Liver (tissue), 8 donors: ENCODE measurements at regions not wholly inside any gene's neighbourhood (a gene's known extent, or its start where the extent isn't known, plus 50 kb on each side); places are given as distances from the start of the nearest gene placed in this dataset.

ENCODE experiments used
- DNase-seq: peaks from one replicate; pipeline ENCODE4 v3.0.0-alpha.2; 2017; ENCODE audit warnings: low spot score
- H3K27ac ChIP-seq, 2 donors: one replicate each; pipeline ENCODE4 v1.7.0; 2013; ENCODE audit warnings: inconsistent platforms in 2 of 2, low read length in 2 of 2, control low read depth in 1 of 2, low read depth in 1 of 2, mild to moderate bottlenecking in 1 of 2
- H3K27me3 ChIP-seq, 4 donors: one replicate each; pipeline versions ENCODE4 v1.6.1 to v1.7.0; 2013; ENCODE audit warnings: low read length in 3 of 4, inconsistent platforms in 1 of 4, mild to moderate bottlenecking in 1 of 4, moderate library complexity in 1 of 4; ENCODE audit not compliant: control insufficient read depth in 4 of 4, insufficient read depth in 4 of 4
- H3K36me3 ChIP-seq, 4 donors: one replicate each; pipeline versions ENCODE4 v1.6.1 to v1.7.0; 2013; ENCODE audit warnings: low read length in 3 of 4, mild to moderate bottlenecking in 3 of 4, low read depth in 1 of 4, moderate library complexity in 1 of 4; ENCODE audit not compliant: control insufficient read depth in 4 of 4, insufficient read depth in 3 of 4
- H3K4me1 ChIP-seq, 4 donors: one replicate each; pipeline versions ENCODE4 v1.6.1 to v1.7.0; 2013; ENCODE audit warnings: low read length in 3 of 4, mild to moderate bottlenecking in 3 of 4, moderate library complexity in 1 of 4; ENCODE audit not compliant: control insufficient read depth in 4 of 4, insufficient read depth in 4 of 4
- H3K4me3 ChIP-seq, 3 donors: one replicate each; pipeline versions ENCODE4 v1.6.1 to v1.7.0; 2013; ENCODE audit warnings: low read length in 3 of 3, control low read depth in 1 of 3, low read depth in 1 of 3, mild to moderate bottlenecking in 1 of 3
- H3K9ac ChIP-seq, 2 donors: one replicate each; pipeline ENCODE4 v1.7.0; 2013; ENCODE audit warnings: low read length in 2 of 2, mild to moderate bottlenecking in 2 of 2, moderate library complexity in 2 of 2, control low read depth in 1 of 2, low read depth in 1 of 2
- H3K9me3 ChIP-seq, 4 donors: one replicate each; pipeline versions ENCODE4 v1.6.1 to v1.7.0; 2013; ENCODE audit warnings: low read length in 3 of 4; ENCODE audit not compliant: control insufficient read depth in 4 of 4
- CTCF ChIP-seq: fragments of 150-350 bp; IDR thresholded peaks from 2 replicates; pipeline ENCODE4 v1.5.1; 2017; ENCODE audit warnings: improper control_type of control experiment, low read depth, low read length; ENCODE audit not compliant: missing input control
- EGR1 ChIP-seq, 2 donors: IDR thresholded peaks; 2 replicates each; pipeline ENCODE4 v1.6.1; 2016 to 2018; ENCODE audit warnings: antibody characterized with exemption in 2 of 2, low read depth in 2 of 2
- FOXA1 ChIP-seq: IDR thresholded peaks from 2 replicates; pipeline ENCODE4 v1.6.1; 2016; ENCODE audit warnings: antibody characterized with exemption
- FOXA2 ChIP-seq: IDR thresholded peaks from 2 replicates; pipeline ENCODE4 v1.6.1; 2016; ENCODE audit warnings: antibody characterized with exemption
- GABPA ChIP-seq, 2 donors: IDR thresholded peaks in 1 of 2; conservative IDR thresholded peaks in 1 of 2; 2 replicates each; pipeline ENCODE4 v1.6.1; 2016; ENCODE audit warnings: antibody characterized with exemption in 2 of 2, mild to moderate bottlenecking in 1 of 2, moderate library complexity in 1 of 2
- HNF4G ChIP-seq: IDR thresholded peaks from 2 replicates; pipeline ENCODE4 v1.6.1; 2016; ENCODE audit warnings: antibody characterized with exemption
- JUND ChIP-seq, 2 donors: IDR thresholded peaks; 2 replicates each; pipeline ENCODE4 v1.6.1; 2016; ENCODE audit warnings: antibody characterized with exemption in 2 of 2
- NR2F2 ChIP-seq: IDR thresholded peaks from 2 replicates; pipeline ENCODE4 v1.6.1; 2016; ENCODE audit warnings: antibody characterized with exemption
- RAD21 ChIP-seq, 2 donors: IDR thresholded peaks; 2 replicates each; pipeline ENCODE4 v1.6.1; 2016; ENCODE audit warnings: antibody characterized with exemption in 2 of 2, mild to moderate bottlenecking in 2 of 2
- RXRA ChIP-seq, 2 donors: IDR thresholded peaks; 2 replicates each; pipeline ENCODE4 v1.6.1; 2017 to 2018; ENCODE audit warnings: antibody characterized with exemption in 2 of 2, mild to moderate bottlenecking in 1 of 2
- SP1 ChIP-seq: IDR thresholded peaks from 2 replicates; pipeline ENCODE4 v1.6.1; 2018; ENCODE audit warnings: antibody characterized with exemption, mild to moderate bottlenecking
- TAF1 ChIP-seq: conservative IDR thresholded peaks from 2 replicates; pipeline ENCODE4 v1.6.1; 2016; ENCODE audit warnings: antibody characterized with exemption, mild to moderate bottlenecking
- YY1 ChIP-seq: IDR thresholded peaks from 2 replicates; pipeline ENCODE4 v1.6.1; 2016; ENCODE audit warnings: antibody characterized with exemption, mild to moderate bottlenecking
- ZBTB33 ChIP-seq: IDR thresholded peaks from 2 replicates; pipeline ENCODE4 v1.6.1; 2016; ENCODE audit warnings: antibody characterized with exemption
- WGBS: extraction: QIAGEN DNeasy Blood & Tissue Kit; methylation state at CpG from one replicate; pipeline ENCODE4 v1.1.7; 2013; 5-methylcytosine and 5-hydroxymethylcytosine counted together
- donor health status: healthy.
- donor health status: healthy.
- donor health status: healthy.
- donor health status: healthy.
- donor health status: healthy.

- no peaks in the 10 kb centered on the region for H3K4me1 ChIP-seq
- no peak overlapping the region for H3K27ac ChIP-seq
- H3K9me3 ChIP-seq, result no peaks in the 10 kb centered on the region
- no peak overlapping the region for H3K9ac ChIP-seq
- 82% methylated on average over 6 of the region's 6 CpGs for WGBS
- TF ChIP-seq EGR1 (IDR thresholded peaks at IDR 0.05; ENCODE audit: low read depth in 2 of 2) (no peak), CTCF (no peak), RAD21 (IDR thresholded peaks at IDR 0.05) (no peak)
- H3K36me3 ChIP-seq, result no peaks in the 10 kb centered on the region
- H3K4me3 ChIP-seq, result no peak overlapping the region
- H3K27me3 ChIP-seq, result peaks cover 0 to 13% (median 0%) of the 10 kb centered on the region in 4 donors
- DNase-seq, result no peak
These were observed 243.6 kb downstream of the ARRDC4 start for GRCh38 chr15:98203872-98204660.

- DNase-seq, result no peak
- no peak for TF ChIP-seq TAF1
- TF ChIP-seq FOXA1, result no peak
- no peak for TF ChIP-seq RXRA (IDR thresholded peaks at IDR 0.05)
- TF ChIP-seq FOXA2, result no peak
- no peak for TF ChIP-seq JUND (IDR thresholded peaks at IDR 0.05)
- TF ChIP-seq YY1, result no peak
- no peak for TF ChIP-seq RAD21 (IDR thresholded peaks at IDR 0.05)
- no peak for TF ChIP-seq GABPA (IDR thresholded peaks at IDR 0.05 in 1 of 2, conservative IDR thresholded peaks at IDR 0.05 in 1 of 2)
- no peak for TF ChIP-seq EGR1 (IDR thresholded peaks at IDR 0.05; ENCODE audit: low read depth in 2 of 2)
- TF ChIP-seq ZBTB33, result no peak
- no peak for TF ChIP-seq NR2F2
- no peak for TF ChIP-seq CTCF
- TF ChIP-seq HNF4G, result no peak
- no peak for TF ChIP-seq SP1
- H3K27me3 ChIP-seq, result peaks cover 0 to 9% (median 0%) of the 10 kb centered on the region in 4 donors
- no peaks in the 10 kb centered on the region for H3K36me3 ChIP-seq
- 64% methylated on average over 4 of the region's 4 CpGs for WGBS
- H3K27ac ChIP-seq, result no peak overlapping the region
- no peak overlapping the region for H3K9ac ChIP-seq
- H3K9me3 ChIP-seq, result no peaks in the 10 kb centered on the region
- H3K4me1 ChIP-seq, result no peaks in the 10 kb centered on the region
- no peak overlapping the region for H3K4me3 ChIP-seq
These were observed 247.4 kb downstream of the ARRDC4 start for GRCh38 chr15:98207928-98208327.
